ENCODE measurements at regions not wholly inside any gene's neighbourhood (a gene's known extent, or its start where the extent isn't known, plus 50 kb on each side); places are given as distances from the start of the nearest gene placed in this dataset.
A peak's percentile ranks its signal among the peaks of the same experiment; 100 is the strongest.

DNA sequence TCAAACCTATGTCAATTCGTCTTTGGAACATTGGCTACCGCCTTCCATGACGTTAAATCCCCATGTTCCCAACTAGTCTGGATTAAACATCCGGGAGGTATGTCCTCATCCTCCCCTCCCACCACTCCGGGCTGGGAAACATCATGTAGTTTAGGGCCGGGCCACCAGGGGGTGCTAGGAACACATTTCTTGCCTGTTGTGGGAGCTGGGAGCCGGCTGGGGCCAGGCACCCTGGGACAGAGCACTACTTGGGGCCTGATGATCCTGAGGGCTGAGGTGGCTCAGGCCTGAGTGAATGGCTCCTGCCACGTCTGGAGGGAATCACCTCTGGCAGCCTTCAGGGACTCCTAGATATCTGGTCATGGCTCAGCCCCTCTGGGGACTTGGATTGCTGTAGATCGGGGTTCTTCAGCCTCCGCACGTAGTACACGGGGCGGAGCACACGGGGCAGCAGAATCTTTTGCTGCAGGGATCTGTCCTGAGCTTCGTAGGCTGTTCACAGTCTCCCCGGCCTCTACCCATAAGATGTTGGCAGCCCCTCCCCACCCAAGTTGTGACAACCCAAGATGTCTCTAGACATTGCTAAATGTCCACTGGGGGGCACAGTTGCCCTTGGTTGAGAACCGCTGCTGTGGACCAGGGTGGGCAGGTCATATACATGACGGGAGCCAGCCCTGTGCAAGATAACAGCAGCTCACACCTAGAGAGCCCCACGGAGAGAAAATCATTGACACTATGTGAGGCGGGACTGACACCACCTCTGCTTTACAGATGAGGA, 141.2 kb upstream of the ZNF716 start:
- no peak overlapping the region for H3K4me3 Mint-ChIP-seq
- DNase-seq: peak; percentile 19
- TF ChIP-seq, protein P1, sequence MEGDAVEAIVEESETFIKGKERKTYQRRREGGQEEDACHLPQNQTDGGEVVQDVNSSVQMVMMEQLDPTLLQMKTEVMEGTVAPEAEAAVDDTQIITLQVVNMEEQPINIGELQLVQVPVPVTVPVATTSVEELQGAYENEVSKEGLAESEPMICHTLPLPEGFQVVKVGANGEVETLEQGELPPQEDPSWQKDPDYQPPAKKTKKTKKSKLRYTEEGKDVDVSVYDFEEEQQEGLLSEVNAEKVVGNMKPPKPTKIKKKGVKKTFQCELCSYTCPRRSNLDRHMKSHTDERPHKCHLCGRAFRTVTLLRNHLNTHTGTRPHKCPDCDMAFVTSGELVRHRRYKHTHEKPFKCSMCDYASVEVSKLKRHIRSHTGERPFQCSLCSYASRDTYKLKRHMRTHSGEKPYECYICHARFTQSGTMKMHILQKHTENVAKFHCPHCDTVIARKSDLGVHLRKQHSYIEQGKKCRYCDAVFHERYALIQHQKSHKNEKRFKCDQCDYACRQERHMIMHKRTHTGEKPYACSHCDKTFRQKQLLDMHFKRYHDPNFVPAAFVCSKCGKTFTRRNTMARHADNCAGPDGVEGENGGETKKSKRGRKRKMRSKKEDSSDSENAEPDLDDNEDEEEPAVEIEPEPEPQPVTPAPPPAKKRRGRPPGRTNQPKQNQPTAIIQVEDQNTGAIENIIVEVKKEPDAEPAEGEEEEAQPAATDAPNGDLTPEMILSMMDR (IDR thresholded peaks at IDR 0.05): peak; percentile 34
- POLR2A ChIA-PET: no interaction called here
- H3K9me3 Mint-ChIP-seq: peaks cover 18% of the 10 kb centered on the region
- no peak overlapping the region for H3K27ac Mint-ChIP-seq
- ATAC-seq: no peak
- no peaks in the 10 kb centered on the region for H3K4me1 Mint-ChIP-seq (ENCODE audit: low read depth)
- CTCF ChIA-PET: no interaction called here
- no peaks in the 10 kb centered on the region for H3K36me3 Mint-ChIP-seq (ENCODE audit: low read depth)
- H3K27me3 Mint-ChIP-seq: no peaks in the 10 kb centered on the region
- intact Hi-C loops (cut with micrococcal nuclease): no loop called here

DNA sequence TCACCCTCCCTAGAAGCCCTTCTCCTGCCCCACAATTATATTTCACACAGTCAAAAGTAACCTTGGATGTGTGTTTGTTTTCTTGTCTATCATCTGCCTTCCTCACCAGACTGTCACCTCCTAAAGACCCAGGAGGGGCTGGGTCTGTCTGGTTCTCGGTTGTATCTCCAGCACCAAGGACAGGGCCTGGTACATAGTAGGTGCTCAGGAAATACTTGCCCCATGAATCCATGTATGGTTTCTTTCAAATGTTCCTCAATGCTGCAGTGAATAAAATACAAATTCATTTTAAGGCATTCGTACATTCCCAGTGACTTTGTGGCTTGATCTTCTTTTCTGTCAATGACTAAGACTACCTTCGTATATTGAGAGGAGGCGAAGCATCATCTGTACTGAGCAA, 122.9 kb upstream of the ZNF716 start:
- ATAC-seq: no peak
- no peaks in the 10 kb centered on the region for H3K36me3 Mint-ChIP-seq (ENCODE audit: low read depth)
- intact Hi-C loops (cut with micrococcal nuclease): no loop called here

DNA sequence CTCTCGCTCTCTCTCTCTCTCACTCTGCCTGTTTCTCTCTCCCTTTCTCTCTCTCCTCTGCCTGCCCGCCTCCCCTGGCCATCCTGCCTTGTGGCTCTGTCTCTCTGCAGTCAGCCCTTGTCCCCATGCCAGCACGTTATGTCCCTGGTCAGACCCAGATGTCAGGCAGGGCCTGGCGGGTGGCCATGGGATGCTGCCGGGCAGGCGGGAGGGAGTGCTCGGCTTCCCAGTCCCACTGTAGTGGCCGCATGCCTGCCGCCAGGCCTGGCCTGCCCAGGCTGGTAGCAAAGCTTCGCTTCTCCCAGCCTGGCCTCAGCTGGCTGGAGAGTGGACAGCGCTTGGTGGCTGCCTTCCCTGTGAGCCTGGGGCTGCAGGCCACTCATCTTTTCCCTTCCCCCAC, 121.5 kb upstream of the ZNF716 start:
- peaks cover 41% of the 10 kb centered on the region for H3K9me3 Mint-ChIP-seq
- TF ChIP-seq, protein P1 (IDR thresholded peaks at IDR 0.05): no peak
- DNase-seq (no peak), ATAC-seq (no peak)
- no peaks in the 10 kb centered on the region for H3K4me1 Mint-ChIP-seq (ENCODE audit: low read depth)
- no peaks in the 10 kb centered on the region for H3K27me3 Mint-ChIP-seq
- H3K36me3 Mint-ChIP-seq (ENCODE audit: low read depth): no peaks in the 10 kb centered on the region
- ChIA-PET CTCF (no interaction called here), POLR2A (no interaction called here)
- intact Hi-C loops (cut with micrococcal nuclease): no loop called here
- H3K4me3 Mint-ChIP-seq: no peak overlapping the region
- no peak overlapping the region for H3K27ac Mint-ChIP-seq

More for the DNA sequence above, 122.9 kb upstream of the ZNF716 start:
- peaks cover 46% of the 10 kb centered on the region for H3K9me3 Mint-ChIP-seq
- no peak for DNase-seq
- no peak overlapping the region for H3K4me3 Mint-ChIP-seq
- H3K27me3 Mint-ChIP-seq: no peaks in the 10 kb centered on the region
- no peaks in the 10 kb centered on the region for H3K4me1 Mint-ChIP-seq (ENCODE audit: low read depth)
- POLR2A ChIA-PET: no interaction called here
- CTCF ChIA-PET: no interaction called here
- TF ChIP-seq, protein P1 (IDR thresholded peaks at IDR 0.05): no peak
- H3K27ac Mint-ChIP-seq: no peak overlapping the region

DNA sequence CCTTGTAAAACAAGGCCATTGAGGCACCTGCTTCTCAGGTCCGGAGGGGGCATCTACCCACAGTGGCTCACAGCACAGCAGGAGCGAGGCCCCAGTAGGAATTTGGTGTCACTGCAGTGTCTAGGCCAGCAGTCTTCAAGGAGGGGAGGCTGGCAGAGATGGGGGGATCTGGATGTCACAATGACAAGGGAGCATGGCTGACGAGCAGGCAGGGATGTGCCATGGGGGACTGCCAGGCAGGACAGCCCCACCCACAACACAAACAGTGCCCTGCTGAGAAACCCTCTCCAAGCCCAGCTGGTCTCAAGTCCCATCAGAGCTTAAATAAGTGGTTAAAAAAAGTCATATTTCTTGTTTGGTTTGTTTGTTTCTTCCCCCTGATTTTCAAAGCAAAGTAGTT, 121.0 kb upstream of the ZNF716 start:
- Mint-ChIP-seq H3K27me3 (no peaks in the 10 kb centered on the region), H3K9me3 (peaks cover 43% of the 10 kb centered on the region)

More for the DNA sequence above, 121.0 kb upstream of the ZNF716 start:
- intact Hi-C loops (cut with micrococcal nuclease): no loop called here
- ChIA-PET POLR2A (no interaction called here), CTCF (no interaction called here)
- TF ChIP-seq, protein P1 (IDR thresholded peaks at IDR 0.05): no peak
- Mint-ChIP-seq H3K27ac (no peak overlapping the region), H3K36me3 (ENCODE audit: low read depth) (no peaks in the 10 kb centered on the region), H3K4me1 (ENCODE audit: low read depth) (no peaks in the 10 kb centered on the region), H3K4me3 (no peak overlapping the region)
- DNase-seq (no peak), ATAC-seq (no peak)
